HL-60 (cell line): ENCODE measurements at regions not wholly inside any gene's neighbourhood (a gene's known extent, or its start where the extent isn't known, plus 50 kb on each side); places are given as distances from the start of the nearest gene placed in this dataset.

Source experiments
- POLR2AphosphoS5 ChIP-seq: IDR thresholded peaks from 2 replicates; pipeline ENCODE4 v1.6.1; 2012; ENCODE audit warnings: low read depth
- TF ChIP-seq, protein P1 (sequence below): IDR thresholded peaks from one replicate; pipeline ENCODE4 v1.5.1; 2011; ENCODE audit warnings: low read length, control low read depth, inconsistent platforms; ENCODE audit not compliant: insufficient read depth
- TF ChIP-seq, protein P2 (sequence below): IDR thresholded peaks from 2 replicates; pipeline ENCODE4 v1.6.1; 2012; ENCODE audit warnings: low read depth; ENCODE audit not compliant: insufficient replicate concordance

DNA sequence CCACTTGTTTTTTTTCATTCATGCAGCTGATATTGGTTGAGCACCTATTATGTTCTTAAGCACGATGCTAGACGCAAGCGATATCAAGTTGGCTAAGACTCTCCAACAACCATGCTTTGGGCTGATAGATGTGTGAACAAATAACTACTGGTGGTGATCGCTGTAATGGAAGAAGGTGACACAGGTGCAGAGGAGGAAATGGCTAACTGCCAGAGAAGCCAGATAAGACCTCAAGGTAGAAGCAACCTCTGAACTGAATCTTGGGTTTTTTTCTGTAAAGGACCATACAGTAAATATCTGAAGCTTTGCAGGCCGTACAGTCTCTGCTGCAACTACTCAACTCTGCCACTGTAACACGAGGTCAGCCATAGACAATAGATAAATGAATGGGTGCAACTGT is 97.9 kb downstream of the C17orf67 start:
- TF ChIP-seq, protein P1, sequence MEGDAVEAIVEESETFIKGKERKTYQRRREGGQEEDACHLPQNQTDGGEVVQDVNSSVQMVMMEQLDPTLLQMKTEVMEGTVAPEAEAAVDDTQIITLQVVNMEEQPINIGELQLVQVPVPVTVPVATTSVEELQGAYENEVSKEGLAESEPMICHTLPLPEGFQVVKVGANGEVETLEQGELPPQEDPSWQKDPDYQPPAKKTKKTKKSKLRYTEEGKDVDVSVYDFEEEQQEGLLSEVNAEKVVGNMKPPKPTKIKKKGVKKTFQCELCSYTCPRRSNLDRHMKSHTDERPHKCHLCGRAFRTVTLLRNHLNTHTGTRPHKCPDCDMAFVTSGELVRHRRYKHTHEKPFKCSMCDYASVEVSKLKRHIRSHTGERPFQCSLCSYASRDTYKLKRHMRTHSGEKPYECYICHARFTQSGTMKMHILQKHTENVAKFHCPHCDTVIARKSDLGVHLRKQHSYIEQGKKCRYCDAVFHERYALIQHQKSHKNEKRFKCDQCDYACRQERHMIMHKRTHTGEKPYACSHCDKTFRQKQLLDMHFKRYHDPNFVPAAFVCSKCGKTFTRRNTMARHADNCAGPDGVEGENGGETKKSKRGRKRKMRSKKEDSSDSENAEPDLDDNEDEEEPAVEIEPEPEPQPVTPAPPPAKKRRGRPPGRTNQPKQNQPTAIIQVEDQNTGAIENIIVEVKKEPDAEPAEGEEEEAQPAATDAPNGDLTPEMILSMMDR, result no peak
- TF ChIP-seq, protein P2, sequence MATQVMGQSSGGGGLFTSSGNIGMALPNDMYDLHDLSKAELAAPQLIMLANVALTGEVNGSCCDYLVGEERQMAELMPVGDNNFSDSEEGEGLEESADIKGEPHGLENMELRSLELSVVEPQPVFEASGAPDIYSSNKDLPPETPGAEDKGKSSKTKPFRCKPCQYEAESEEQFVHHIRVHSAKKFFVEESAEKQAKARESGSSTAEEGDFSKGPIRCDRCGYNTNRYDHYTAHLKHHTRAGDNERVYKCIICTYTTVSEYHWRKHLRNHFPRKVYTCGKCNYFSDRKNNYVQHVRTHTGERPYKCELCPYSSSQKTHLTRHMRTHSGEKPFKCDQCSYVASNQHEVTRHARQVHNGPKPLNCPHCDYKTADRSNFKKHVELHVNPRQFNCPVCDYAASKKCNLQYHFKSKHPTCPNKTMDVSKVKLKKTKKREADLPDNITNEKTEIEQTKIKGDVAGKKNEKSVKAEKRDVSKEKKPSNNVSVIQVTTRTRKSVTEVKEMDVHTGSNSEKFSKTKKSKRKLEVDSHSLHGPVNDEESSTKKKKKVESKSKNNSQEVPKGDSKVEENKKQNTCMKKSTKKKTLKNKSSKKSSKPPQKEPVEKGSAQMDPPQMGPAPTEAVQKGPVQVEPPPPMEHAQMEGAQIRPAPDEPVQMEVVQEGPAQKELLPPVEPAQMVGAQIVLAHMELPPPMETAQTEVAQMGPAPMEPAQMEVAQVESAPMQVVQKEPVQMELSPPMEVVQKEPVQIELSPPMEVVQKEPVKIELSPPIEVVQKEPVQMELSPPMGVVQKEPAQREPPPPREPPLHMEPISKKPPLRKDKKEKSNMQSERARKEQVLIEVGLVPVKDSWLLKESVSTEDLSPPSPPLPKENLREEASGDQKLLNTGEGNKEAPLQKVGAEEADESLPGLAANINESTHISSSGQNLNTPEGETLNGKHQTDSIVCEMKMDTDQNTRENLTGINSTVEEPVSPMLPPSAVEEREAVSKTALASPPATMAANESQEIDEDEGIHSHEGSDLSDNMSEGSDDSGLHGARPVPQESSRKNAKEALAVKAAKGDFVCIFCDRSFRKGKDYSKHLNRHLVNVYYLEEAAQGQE, result no peak
- no peak for TF ChIP-seq POLR2AphosphoS5
